Endothelial cell of umbilical vein (primary cell): ENCODE measurements at regions not wholly inside any gene's neighbourhood (a gene's known extent, or its start where the extent isn't known, plus 50 kb on each side); places are given as distances from the start of the nearest gene placed in this dataset.

ENCODE experiments used
- BruUV-seq: library from RNA; stranded (reverse); fragments of 400-500 nt; replicated peaks from 2 replicates; lab custom pipeline; 2021; lab: Mats Ljungman, UMichigan
- CTCF ChIA-PET: fragments of 300-600, 350-600 bp; sonication (Branson Sonifier 250); formaldehyde crosslinking; loops from one replicate; lab custom pipeline; 2021; ENCODE audit warnings: antibody characterized with exemption, inconsistent platforms; lab: Charles Lee
- POLR2A ChIA-PET: fragments of 300-600, 350-600 bp; sonication (Branson Sonifier 250); formaldehyde crosslinking; loops from one replicate; lab custom pipeline; 2021; ENCODE audit warnings: antibody characterized with exemption, inconsistent platforms; lab: Charles Lee
- DNase-seq: peaks from one replicate; pipeline ENCODE4 v3.0.0-alpha.2; 2011; ENCODE audit warnings: low read depth, low spot score
- FAIRE-seq: peaks from 2 replicates; lab custom pipeline; 2011; peaks lifted over from hg19 to GRCh38; lab: Jason Lieb, UNC
- H2AFZ ChIP-seq: 2 replicates; pipeline ENCODE4 v1.6.0; 2012; ENCODE audit warnings: low read depth, low read length, control low read depth, inconsistent platforms
- H3K27ac ChIP-seq: 2 replicates; pipeline ENCODE4 v1.5.1; 2011; ENCODE audit warnings: low read depth, mild to moderate bottlenecking, control low read depth, low read length, moderate library complexity; ENCODE audit not compliant: insufficient read depth
- H3K27me3 ChIP-seq, 2 experiments: 2 replicates each; pipeline versions ENCODE4 v1.6.0 to v1.6.1; 2011; ENCODE audit warnings: low read length in 2 of 2, mixed read lengths in 1 of 2; ENCODE audit not compliant: control insufficient read depth in 2 of 2, insufficient read depth in 2 of 2
- H3K36me3 ChIP-seq, 2 experiments: 2 replicates in 1 of 2; 3 replicates in 1 of 2; pipeline ENCODE4 v1.5.1; 2011; ENCODE audit warnings: low read length in 2 of 2, mild to moderate bottlenecking in 1 of 2, moderate library complexity in 1 of 2; ENCODE audit not compliant: control insufficient read depth in 2 of 2, insufficient read depth in 2 of 2; ENCODE audit errors: extremely low read depth in 1 of 2
- H3K4me1 ChIP-seq: 3 replicates; pipeline ENCODE4 v1.5.1; 2011; ENCODE audit warnings: mild to moderate bottlenecking, low read length; ENCODE audit not compliant: control insufficient read depth, insufficient read depth; ENCODE audit errors: extremely low read depth
- H3K4me2 ChIP-seq: 2 replicates; pipeline ENCODE4 v1.6.1; 2011; ENCODE audit warnings: low read length, control low read depth, mixed read lengths; ENCODE audit not compliant: insufficient read depth
- H3K4me3 ChIP-seq, 3 experiments: fragments of 200-600 bp in 1 of 3; sonication (generic), shearing (Covaris generic) in 1 of 3; replicated peaks in 1 of 3; 2 replicates each; pipeline ENCODE4 v1.5.1; 2011 to 2016; ENCODE audit warnings: control low read depth in 3 of 3, low read length in 3 of 3, mild to moderate bottlenecking in 2 of 3, inconsistent platforms in 1 of 3, low read depth in 1 of 3, moderate library complexity in 1 of 3; ENCODE audit not compliant: insufficient read depth in 1 of 3
- H3K79me2 ChIP-seq: 2 replicates; pipeline ENCODE4 v1.6.0; 2012; ENCODE audit warnings: low read length, inconsistent platforms; ENCODE audit not compliant: control insufficient read depth, insufficient read depth
- H3K9ac ChIP-seq: replicated peaks from 2 replicates; pipeline ENCODE3; 2011; ENCODE audit warnings: low read length, control low read depth; ENCODE audit not compliant: insufficient read depth; ENCODE audit errors: extremely low read depth
- H3K9me1 ChIP-seq: replicated peaks from 3 replicates; pipeline ENCODE4 v1.6.0; 2011; ENCODE audit warnings: mild to moderate bottlenecking, low read length; ENCODE audit not compliant: control insufficient read depth, insufficient read depth; ENCODE audit errors: extremely low read depth
- H3K9me3 ChIP-seq: replicated peaks from 2 replicates; pipeline ENCODE4 v1.5.1; 2012; ENCODE audit warnings: low read length, inconsistent platforms; ENCODE audit not compliant: control insufficient read depth, insufficient read depth
- H4K20me1 ChIP-seq: replicated peaks from 2 replicates; pipeline ENCODE3; 2011; ENCODE audit warnings: mild to moderate bottlenecking, low read length; ENCODE audit not compliant: control insufficient read depth, insufficient read depth; ENCODE audit errors: extremely low read depth
- CTCF ChIP-seq, 2 donors: IDR thresholded peaks; 1 replicate in 1 of 2; 2 replicates in 1 of 2; pipeline ENCODE4 v1.5.1; 2011; ENCODE audit warnings: low read length in 2 of 2, mild to moderate bottlenecking in 2 of 2, moderate library complexity in 2 of 2, control low read depth in 1 of 2, inconsistent platforms in 1 of 2, low read depth in 1 of 2; ENCODE audit not compliant: insufficient read depth in 1 of 2; ENCODE audit errors: extremely low read depth in 1 of 2
- EZH2 ChIP-seq: IDR thresholded peaks from 2 replicates; pipeline ENCODE4 v1.6.1; 2012; ENCODE audit warnings: borderline replicate concordance, low read depth, mild to moderate bottlenecking, moderate library complexity, low read length, inconsistent platforms; ENCODE audit not compliant: severe bottlenecking
- FOS ChIP-seq: IDR thresholded peaks from 2 replicates; pipeline ENCODE4 v1.6.1; 2011; ENCODE audit warnings: mild to moderate bottlenecking, low read length, moderate library complexity, borderline replicate concordance; ENCODE audit not compliant: insufficient read depth
- GATA2 ChIP-seq: IDR thresholded peaks from 2 replicates; pipeline ENCODE4 v1.7.0; 2011; ENCODE audit warnings: low read depth, mild to moderate bottlenecking, moderate library complexity, mixed read lengths, low read length; ENCODE audit not compliant: insufficient read length, insufficient read depth
- JUN ChIP-seq: IDR thresholded peaks from 2 replicates; pipeline ENCODE4 v1.6.1; 2011; ENCODE audit warnings: borderline replicate concordance, low read depth; ENCODE audit not compliant: insufficient read length, insufficient read depth
- MAX ChIP-seq: IDR thresholded peaks from 2 replicates; pipeline ENCODE4 v1.6.1; 2011; ENCODE audit not compliant: insufficient read depth, insufficient read length
- MYC ChIP-seq: IDR thresholded peaks from one replicate; pipeline ENCODE4 v1.6.1; 2011; ENCODE audit warnings: mild to moderate bottlenecking, low read depth, low read length
- POLR2A ChIP-seq: IDR thresholded peaks from 2 replicates; pipeline ENCODE4 v1.6.1; 2012; ENCODE audit warnings: low read depth, mild to moderate bottlenecking, control low read depth, low read length
- POLR2AphosphoS5 ChIP-seq: IDR thresholded peaks from 2 replicates; pipeline ENCODE4 v1.6.1; 2012; ENCODE audit warnings: low read depth, mild to moderate bottlenecking, control low read depth, low read length, moderate library complexity; ENCODE audit not compliant: insufficient read depth
- dilution Hi-C: fragments of 300-500 bp; cut with MboI; formaldehyde crosslinking; loops from one replicate; pipeline ENCODE4 v1.15.0; 2019; ENCODE audit warnings: low sequenced_read_pairs; ENCODE audit not compliant: extremely low pct_ligation_motif_present
- intact Hi-C: fragments of 100-400 bp; cut with micrococcal nuclease; formaldehyde crosslinking; loops from one replicate; pipeline ENCODE4 v1.10.0; 2022

GRCh38 chr6:164098857-164099267 lies 684.3 kb downstream of the QKI start:
- no peaks in the 10 kb centered on the region for H4K20me1 ChIP-seq
- BruUV-seq: no TSS peak
- intact Hi-C loops: loop anchor here (1.0 to 5.0 kb wide), 7 partner anchors 10 to 764 kb away; no protein-coding TSS in a partner anchor
- no peak for FAIRE-seq
- H3K27me3 ChIP-seq: no peaks in the 10 kb centered on the region
- TF ChIP-seq POLR2A (no peak), MAX (no peak), CTCF (IDR thresholded peaks at IDR 0.05; ENCODE audit: extremely low read depth in 1 of 2, insufficient read depth in 1 of 2, low read depth in 1 of 2, low read length in 2 of 2) (no peak), EZH2 (no peak), FOS (no peak), POLR2AphosphoS5 (no peak), MYC (no peak), JUN (no peak), GATA2 (no peak)
- ChIA-PET POLR2A (no interaction called here), CTCF (interaction anchor here (1.4 to 2.6 kb wide), 3 partner anchors 11 to 133 kb away, joined by 5 to 36 read pairs (median 8); no protein-coding TSS in a partner anchor)
- no peak for DNase-seq
- peaks cover 23% of the 10 kb centered on the region for H3K4me1 ChIP-seq
- dilution Hi-C loops: no loop called here
- no peaks in the 10 kb centered on the region for H3K79me2 ChIP-seq
- H3K9me3 ChIP-seq: no peaks in the 10 kb centered on the region
- no peak overlapping the region for H3K4me3 ChIP-seq
- no peak overlapping the region for H3K9ac ChIP-seq
- no peaks in the 10 kb centered on the region for H3K36me3 ChIP-seq
- no peak overlapping the region for H2AFZ ChIP-seq
- H3K9me1 ChIP-seq: no peaks in the 10 kb centered on the region
- H3K27ac ChIP-seq: peak overlapping the region; percentile 59
- H3K4me2 ChIP-seq: no peak overlapping the region
